HS-27A (cell line): ENCODE measurements at regions not wholly inside any gene's neighbourhood (a gene's known extent, or its start where the extent isn't known, plus 50 kb on each side); places are given as distances from the start of the nearest gene placed in this dataset.

ENCODE experiments used
- DNase-seq: peaks from one replicate; pipeline ENCODE4 v3.0.0-alpha.2; 2012; ENCODE audit warnings: low read depth, missing footprints

DNA sequence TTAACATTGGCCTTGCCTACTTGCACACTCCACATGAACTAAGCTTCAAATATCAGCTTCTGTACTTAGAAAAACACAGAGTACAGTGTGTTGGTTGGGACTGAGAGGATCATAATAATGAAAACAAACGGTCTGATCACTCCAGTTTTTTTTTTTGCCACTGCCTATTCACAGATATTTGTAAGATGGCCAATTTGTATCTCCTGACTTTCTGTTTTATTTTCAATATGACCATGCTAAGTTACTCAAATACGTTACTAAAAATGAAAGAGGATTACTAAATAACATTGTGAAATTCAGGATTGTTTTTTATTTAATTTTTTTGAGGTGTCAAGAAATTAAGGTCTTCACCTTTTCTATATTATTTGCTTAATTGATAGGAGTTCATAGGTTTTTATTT lies 595.1 kb downstream of the TUSC7 start:
- DNase-seq = no peak

- DNase-seq = no peak
Observed at GRCh38 chr3:117305681-117306080, 596.1 kb downstream of the TUSC7 start.

DNA sequence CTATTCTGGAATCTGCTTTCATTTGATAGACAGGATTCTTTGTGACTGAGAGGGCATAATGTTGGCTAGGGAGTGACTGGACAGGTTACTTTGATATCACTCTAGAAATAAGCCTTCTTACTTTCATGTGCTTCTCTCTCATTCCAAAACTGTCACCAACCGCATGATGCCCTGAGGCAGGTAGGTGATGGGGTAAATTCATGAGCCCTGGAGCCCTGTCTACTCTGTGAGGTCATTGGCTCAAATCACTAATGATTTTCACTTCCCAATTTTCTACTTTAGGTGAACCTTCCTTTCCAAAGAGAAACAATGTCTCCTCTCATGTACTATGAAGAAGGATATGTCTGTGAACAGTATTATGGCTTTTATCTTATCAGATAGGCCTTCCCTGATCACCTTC lies 596.7 kb downstream of the TUSC7 start:
- DNase-seq = no peak

GRCh38 chr3:117308353-117308752 lies 598.8 kb downstream of the TUSC7 start:
- DNase-seq = no peak

GRCh38 chr3:117308756-117309155 lies 599.2 kb downstream of the TUSC7 start:
- DNase-seq = no peak

GRCh38 chr3:117310536-117310935 lies 601.0 kb downstream of the TUSC7 start:
- DNase-seq = no peak

DNA sequence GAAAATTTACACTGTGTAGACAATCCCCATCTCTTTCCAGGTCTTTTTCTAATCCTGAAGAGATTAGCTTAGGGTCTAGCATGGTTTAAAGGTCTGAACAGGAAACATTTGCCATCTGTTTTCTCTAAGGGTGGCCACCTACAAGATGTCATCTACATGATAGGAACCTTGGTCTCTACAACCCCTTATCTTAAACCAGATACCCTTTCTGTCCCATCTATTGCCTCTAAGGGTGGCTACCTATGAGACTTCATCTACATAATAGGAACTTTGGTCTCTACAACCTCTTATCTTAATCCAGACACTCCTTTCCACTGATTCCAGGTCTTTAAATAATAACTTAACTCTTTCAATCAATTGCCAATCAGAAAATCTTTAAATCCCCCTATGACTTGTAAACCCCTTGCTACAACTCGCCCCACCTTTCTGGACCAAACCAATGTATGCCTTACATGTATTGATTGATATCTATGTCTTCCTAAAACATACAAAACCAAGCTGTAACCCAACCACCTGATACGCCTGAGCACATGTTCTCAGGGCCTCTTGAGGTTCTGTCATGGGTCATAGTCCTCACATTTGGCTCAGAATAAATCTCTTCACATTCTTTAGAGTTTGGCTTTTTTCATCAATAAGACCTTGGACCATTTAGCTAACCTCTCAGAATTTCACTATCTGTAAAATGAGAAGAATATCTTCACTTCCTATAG lies 605.0 kb downstream of the TUSC7 start:
- DNase-seq = no peak

DNA sequence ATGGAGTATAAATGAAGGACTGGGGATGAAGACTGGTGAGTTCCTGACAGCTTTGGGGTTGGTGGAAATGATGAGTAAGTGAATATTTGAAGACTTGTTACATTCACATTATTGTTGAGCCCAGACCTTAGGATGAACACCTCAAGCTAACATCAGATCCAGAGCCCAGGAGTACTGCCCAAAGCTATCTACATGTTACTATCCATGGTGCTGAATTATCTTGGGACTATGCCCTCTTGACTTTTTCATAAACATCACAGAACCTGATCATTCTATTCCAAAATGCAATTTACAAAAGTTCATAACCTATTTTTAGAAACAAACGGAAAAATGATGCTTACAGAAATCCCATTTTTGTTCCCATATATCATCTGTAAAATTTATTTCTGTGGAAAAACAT lies 613.3 kb downstream of the TUSC7 start:
- DNase-seq = peak; percentile 9

DNA sequence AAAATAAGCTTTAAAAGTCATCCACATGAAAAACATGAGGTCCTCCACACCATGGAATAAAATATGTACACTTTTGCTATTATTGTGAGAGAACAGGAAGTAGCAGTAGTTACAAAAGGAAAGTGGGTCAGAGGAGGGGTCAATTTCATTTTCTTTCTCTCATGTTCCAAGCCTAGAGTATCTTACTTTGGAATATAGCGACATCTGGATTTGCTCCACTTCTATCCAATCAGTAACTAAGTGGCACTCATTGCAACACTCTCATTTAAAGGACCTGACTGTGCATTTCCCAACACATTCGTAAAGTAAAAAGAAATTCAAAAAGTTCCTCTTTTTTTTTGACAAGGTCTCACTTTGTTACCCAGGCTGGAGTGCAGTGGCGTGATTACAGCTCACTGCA lies 637.3 kb downstream of the TUSC7 start:
- DNase-seq = no peak

DNA sequence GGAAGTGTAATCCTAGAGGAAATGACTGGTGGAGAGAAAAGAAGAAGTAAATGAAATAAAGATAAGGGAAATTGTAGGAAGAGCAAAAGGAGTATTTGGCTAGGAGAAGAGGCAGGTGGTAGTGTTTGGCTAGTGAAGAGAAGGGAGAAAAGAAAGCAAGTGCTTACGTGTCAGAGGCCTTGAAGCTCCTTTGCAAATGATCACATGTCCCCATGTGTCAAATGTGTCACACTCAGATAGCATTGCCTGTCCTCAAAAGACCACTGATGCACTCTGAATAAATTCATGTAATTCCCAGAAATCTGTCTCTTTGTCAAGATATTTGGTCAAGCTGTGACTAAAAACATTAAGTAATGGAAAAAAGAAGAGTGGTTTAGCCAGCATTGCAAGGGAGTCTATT lies 639.3 kb downstream of the TUSC7 start:
- DNase-seq = no peak

- no peak for DNase-seq
Observed at GRCh38 chr3:117349566-117349965, 640.0 kb downstream of the TUSC7 start.

DNA sequence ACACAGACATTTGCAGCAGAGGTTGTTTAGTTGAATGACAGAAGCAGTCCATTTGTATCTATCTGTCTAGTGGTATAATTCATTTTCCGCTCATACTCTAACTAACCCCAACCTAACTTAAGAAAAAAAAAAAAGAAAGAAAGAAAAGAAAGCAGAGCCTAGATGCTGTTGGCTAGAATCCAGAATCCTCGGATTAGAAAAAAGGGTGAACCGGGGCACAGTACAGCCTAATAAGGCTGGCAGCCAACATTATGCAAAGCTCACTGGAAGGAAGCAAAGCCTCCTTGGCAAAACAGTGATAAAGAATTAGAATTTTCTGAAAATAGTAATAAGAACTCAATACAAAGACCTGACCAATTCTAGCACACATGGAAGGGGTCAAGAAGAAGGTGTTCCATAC lies 640.8 kb downstream of the TUSC7 start:
- no peak for DNase-seq

GRCh38 chr3:117355566-117355965 lies 646.0 kb downstream of the TUSC7 start:
- DNase-seq = no peak

DNA sequence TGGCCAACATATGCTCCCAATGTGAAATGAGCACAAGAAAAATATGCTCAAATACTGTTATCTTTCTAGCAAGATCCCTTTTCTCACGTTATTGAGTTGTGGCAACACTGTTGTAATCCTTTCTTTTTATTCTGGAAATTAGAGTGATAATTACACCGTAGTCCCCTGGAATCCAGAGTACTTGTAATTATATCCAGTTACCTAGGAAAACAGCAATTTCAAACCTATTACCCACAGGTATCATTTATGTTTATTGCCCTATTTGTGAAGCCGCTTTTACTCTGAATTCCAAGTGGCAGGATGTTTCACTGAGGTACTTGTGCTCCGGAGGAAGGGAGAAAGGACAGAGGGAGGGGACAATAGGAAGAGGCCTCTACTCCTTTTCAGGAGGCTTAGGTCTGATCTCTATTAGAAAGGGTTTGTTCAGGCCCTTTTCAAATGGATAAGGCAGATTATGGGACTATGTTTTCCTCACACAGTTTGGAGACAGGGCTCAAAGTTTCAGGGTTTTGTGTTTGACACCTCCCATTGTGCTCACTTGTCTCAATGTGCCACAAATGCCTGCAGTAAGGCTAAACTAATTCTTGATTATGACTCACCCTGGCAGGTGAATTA lies 646.6 kb downstream of the TUSC7 start:
- DNase-seq = no peak

DNA sequence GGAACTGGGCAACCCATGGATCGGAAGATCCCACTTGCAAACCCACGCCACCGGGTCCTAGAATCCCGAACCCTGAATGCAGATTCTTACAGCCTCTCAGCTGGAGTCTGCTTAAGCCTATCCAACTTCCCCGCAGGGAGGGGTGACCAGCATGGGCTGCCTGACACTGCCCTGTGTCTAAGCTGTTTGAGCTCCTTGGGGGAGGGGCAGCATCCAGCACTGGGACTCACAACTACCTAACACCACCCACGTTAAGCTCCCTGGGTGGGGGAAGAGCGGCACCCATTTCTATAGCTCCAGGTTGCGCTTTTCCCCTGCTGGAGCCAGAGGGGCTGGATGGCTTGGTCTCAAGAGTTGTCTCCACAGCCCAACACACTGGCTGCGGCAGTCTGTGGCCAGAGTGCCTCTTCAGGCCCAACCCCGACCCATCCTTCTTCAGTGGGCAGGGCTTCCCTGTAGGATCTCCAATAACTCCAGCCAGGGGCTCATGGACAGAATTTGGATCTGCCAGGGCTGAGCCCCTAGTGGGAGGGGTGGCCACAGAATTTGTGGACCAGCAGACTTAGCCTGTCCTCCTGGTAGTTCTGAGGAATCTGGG lies 649.2 kb downstream of the TUSC7 start:
- no peak for DNase-seq

DNA sequence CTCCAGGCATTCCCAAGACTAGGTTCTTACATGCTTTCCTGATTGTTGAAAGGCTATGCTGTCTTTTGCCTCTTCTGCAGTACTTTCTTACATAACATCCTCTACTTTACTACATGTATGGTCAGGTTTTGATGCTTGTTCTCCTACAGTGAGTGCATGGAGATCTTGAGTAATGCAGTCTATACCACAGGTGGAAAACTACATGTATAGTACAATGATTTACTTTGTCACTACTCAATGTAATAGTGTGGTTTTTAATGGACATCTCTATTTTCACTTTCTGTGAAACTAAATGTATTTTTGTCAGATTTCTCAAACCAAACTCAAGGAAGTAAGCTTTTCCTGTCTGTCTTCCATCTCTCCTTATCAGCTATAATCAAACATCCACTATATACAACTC lies 657.0 kb downstream of the TUSC7 start:
- DNase-seq = no peak

DNA sequence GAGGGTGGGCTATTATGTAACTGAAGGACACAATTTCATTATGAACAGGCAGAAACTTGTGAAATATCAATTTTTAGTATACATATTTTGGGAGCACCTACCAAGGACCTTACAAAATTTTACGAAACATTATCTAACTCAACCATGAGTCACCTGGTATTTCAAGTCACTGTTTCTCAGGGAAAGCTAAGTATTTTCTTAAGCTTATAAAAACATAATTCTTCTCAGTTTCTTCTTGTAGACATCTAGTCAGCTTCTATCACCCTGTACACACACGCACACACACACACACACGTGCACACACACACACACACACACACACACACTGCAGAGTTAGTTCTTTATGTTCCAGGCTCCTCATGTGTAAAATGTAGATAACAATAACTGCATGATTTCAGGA lies 658.3 kb downstream of the TUSC7 start:
- DNase-seq = peak; percentile 34

- DNase-seq = no peak
Observed at GRCh38 chr3:117380631-117381030, 671.1 kb downstream of the TUSC7 start.

DNA sequence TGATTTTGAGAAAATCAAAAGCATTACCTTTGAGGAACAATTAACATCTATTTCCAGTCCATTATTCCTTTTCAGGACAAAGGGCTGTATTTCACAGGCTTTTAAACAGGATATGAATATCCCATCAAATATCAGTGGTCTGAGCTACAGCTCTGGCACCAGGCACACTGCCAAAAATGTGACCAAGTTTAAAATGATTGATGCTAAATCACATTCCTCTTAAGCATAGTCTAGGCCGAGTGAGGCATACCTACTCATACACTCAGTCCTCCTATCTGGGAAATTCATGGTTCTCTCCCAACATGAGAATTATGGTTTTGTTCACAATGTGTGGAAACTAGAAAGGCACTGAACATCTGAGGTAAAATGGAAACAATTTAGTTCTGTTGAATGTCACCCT lies 683.5 kb downstream of the TUSC7 start:
- DNase-seq = no peak

GRCh38 chr3:117398141-117398899 lies 688.7 kb downstream of the TUSC7 start:
- DNase-seq = no peak

GRCh38 chr3:117399311-117400078 lies 689.9 kb downstream of the TUSC7 start:
- no peak for DNase-seq

- no peak for DNase-seq
Observed at GRCh38 chr3:117400303-117400702, 690.7 kb downstream of the TUSC7 start.
